HL-60 (cell line): ENCODE measurements at regions not wholly inside any gene's neighbourhood (a gene's known extent, or its start where the extent isn't known, plus 50 kb on each side); places are given as distances from the start of the nearest gene placed in this dataset.

ENCODE experiments used
- SPI1 ChIP-seq: IDR thresholded peaks from 2 replicates; pipeline ENCODE4 v1.6.1; 2012; ENCODE audit warnings: low read depth, mild to moderate bottlenecking, borderline replicate concordance
- TF ChIP-seq, protein P1 (sequence below): IDR thresholded peaks from one replicate; pipeline ENCODE4 v1.5.1; 2011; ENCODE audit warnings: low read length, control low read depth, inconsistent platforms; ENCODE audit not compliant: insufficient read depth
- TF ChIP-seq, protein P2 (sequence below): IDR thresholded peaks from 2 replicates; pipeline ENCODE4 v1.6.1; 2012; ENCODE audit warnings: low read depth; ENCODE audit not compliant: insufficient replicate concordance

DNA sequence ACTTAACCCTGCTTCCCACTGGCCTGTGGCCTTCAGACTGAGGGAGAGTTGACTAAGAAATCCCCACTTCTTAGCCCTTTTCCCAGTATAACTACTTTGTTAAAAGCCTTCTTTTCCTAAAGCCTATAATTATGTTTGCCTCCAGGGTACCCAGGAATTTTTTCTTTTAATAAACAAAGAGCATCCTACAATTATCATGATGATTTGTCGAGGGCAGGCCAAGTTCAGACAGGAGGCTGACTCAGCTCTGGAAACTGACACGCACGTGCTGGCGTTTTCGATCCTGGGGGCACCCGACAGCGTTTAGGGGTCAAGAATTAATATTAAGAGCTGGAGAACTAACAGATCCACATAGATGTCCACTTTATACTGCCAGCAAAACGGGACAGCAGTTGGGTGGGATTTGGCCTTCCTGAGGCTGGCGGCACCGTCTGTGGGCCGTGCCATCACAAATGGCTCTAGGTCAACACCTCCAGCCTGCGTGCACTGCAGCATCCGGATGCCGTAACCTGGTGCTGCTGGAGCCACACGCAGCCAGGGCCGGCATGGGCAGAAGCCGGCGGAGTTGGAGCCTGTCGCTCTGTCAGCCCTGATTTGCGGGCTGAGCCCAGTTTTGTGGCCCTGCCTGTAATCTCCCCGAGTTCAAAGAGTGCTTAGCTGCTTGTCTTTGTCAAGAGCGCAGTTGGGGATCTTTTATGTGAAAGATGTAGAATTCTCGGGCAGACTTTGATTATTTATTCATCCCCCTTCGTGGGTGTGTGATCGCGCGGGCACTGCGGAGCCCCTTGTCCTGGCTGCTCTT is 191.0 kb downstream of the GLI2 start:
- TF ChIP-seq, protein P1, sequence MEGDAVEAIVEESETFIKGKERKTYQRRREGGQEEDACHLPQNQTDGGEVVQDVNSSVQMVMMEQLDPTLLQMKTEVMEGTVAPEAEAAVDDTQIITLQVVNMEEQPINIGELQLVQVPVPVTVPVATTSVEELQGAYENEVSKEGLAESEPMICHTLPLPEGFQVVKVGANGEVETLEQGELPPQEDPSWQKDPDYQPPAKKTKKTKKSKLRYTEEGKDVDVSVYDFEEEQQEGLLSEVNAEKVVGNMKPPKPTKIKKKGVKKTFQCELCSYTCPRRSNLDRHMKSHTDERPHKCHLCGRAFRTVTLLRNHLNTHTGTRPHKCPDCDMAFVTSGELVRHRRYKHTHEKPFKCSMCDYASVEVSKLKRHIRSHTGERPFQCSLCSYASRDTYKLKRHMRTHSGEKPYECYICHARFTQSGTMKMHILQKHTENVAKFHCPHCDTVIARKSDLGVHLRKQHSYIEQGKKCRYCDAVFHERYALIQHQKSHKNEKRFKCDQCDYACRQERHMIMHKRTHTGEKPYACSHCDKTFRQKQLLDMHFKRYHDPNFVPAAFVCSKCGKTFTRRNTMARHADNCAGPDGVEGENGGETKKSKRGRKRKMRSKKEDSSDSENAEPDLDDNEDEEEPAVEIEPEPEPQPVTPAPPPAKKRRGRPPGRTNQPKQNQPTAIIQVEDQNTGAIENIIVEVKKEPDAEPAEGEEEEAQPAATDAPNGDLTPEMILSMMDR = no peak
- TF ChIP-seq SPI1 = no peak
- TF ChIP-seq, protein P2, sequence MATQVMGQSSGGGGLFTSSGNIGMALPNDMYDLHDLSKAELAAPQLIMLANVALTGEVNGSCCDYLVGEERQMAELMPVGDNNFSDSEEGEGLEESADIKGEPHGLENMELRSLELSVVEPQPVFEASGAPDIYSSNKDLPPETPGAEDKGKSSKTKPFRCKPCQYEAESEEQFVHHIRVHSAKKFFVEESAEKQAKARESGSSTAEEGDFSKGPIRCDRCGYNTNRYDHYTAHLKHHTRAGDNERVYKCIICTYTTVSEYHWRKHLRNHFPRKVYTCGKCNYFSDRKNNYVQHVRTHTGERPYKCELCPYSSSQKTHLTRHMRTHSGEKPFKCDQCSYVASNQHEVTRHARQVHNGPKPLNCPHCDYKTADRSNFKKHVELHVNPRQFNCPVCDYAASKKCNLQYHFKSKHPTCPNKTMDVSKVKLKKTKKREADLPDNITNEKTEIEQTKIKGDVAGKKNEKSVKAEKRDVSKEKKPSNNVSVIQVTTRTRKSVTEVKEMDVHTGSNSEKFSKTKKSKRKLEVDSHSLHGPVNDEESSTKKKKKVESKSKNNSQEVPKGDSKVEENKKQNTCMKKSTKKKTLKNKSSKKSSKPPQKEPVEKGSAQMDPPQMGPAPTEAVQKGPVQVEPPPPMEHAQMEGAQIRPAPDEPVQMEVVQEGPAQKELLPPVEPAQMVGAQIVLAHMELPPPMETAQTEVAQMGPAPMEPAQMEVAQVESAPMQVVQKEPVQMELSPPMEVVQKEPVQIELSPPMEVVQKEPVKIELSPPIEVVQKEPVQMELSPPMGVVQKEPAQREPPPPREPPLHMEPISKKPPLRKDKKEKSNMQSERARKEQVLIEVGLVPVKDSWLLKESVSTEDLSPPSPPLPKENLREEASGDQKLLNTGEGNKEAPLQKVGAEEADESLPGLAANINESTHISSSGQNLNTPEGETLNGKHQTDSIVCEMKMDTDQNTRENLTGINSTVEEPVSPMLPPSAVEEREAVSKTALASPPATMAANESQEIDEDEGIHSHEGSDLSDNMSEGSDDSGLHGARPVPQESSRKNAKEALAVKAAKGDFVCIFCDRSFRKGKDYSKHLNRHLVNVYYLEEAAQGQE = no peak
